ENCODE measurements at regions not wholly inside any gene's neighbourhood (a gene's known extent, or its start where the extent isn't known, plus 50 kb on each side); places are given as distances from the start of the nearest gene placed in this dataset.

DNA sequence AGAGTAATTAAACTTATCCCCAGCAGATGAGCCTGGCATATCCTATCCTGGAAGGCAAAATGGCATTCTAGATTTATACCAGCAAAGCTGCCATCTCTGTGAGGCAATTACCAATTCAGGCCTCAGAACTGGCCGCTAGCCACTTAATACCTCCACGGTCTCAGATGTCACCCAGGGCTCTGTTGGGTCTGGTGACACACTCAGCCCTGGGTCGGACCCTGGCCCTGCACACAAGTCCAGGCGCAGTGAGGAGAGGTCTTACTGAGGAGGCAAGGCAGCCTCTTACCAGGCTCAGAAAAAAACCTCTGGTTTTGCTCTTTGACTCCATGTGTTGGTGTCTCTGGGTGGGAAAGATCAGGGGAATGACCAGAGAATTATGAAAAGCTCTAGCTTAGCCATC, 186.6 kb downstream of the EMX2 start:
- H3K27ac ChIP-seq = no peak overlapping the region
- TF ChIP-seq, protein P1, sequence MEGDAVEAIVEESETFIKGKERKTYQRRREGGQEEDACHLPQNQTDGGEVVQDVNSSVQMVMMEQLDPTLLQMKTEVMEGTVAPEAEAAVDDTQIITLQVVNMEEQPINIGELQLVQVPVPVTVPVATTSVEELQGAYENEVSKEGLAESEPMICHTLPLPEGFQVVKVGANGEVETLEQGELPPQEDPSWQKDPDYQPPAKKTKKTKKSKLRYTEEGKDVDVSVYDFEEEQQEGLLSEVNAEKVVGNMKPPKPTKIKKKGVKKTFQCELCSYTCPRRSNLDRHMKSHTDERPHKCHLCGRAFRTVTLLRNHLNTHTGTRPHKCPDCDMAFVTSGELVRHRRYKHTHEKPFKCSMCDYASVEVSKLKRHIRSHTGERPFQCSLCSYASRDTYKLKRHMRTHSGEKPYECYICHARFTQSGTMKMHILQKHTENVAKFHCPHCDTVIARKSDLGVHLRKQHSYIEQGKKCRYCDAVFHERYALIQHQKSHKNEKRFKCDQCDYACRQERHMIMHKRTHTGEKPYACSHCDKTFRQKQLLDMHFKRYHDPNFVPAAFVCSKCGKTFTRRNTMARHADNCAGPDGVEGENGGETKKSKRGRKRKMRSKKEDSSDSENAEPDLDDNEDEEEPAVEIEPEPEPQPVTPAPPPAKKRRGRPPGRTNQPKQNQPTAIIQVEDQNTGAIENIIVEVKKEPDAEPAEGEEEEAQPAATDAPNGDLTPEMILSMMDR (conservative IDR thresholded peaks at IDR 0.05; ENCODE audit: low read depth) = no peak
- no peak for DNase-seq (ENCODE audit: low spot score)
- POLR2A ChIA-PET (ENCODE audit: low non-redundant PET) = no interaction called here
- CTCF ChIA-PET = no interaction called here

DNA sequence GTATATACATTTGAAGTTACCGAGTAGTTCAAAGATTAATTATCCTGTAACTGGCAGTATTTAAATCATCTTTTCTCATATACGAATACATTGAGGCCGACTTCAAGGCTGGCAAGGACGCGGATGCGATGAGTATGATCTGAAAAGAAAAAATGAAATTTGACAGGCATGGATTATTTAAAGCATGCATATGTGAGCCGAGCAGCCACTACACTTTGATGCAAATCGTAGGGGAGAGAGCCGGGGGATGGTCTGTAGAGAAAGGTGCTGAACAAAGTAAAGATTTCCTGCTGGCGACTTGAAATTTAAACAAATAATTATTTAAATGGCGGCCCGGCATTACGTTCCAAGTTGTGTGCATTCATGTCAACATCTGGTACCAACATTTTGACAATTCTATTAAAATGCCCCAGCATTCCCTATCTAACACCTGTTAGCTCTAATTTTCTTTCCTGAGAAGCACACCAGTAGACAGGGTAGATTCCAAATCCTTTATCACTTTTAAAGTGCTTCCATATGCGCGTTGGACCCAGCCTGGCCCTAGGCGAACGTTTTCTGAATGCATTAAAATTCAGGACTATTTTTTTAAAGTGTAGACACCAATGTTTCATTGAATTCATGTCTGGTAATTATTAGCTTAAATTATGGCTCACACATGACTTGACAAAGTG, 188.7 kb downstream of the EMX2 start:
- TF ChIP-seq, protein P1 (conservative IDR thresholded peaks at IDR 0.05; ENCODE audit: low read depth) = no peak
- DNase-seq (ENCODE audit: low spot score) = no peak
- ChIA-PET CTCF (no interaction called here), POLR2A (ENCODE audit: low non-redundant PET) (no interaction called here)
- H3K27ac ChIP-seq = no peak overlapping the region

DNA sequence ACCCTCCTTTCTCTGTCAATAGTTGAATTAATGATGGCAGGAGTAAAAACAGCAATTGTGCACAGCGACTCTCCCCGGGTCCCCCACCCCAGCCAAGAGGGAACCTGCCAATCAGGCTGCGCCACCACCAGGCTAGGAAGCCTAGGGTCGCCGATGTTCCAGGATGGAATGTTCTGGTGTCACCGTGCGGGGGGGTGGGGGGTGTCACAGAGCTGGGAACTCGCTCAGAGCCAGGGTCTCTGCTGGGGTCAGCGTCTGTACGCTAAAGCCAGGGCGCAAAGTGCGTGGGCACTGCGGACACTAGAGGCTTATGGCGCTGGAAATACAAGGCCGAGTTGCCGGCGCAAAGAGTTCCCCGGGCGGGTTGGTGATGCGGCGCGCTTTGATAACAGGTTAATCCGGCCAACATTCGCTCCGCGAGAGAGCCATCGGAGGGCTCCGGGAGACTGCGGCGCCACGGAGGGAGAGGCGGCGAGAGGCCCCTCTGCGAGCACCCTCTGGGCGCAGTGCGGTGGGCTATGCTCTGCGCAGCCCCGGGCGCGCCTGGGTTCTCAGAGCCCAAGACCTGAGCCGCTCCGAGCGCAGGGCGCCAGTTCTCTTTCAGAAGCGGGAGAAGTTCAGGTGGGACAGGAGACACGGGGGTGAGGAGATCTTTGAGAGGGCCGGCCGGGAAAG, 192.3 kb downstream of the EMX2 start:
- DNase-seq (ENCODE audit: low spot score) = no peak
- no peak overlapping the region for H3K27ac ChIP-seq
- TF ChIP-seq, protein P1 (conservative IDR thresholded peaks at IDR 0.05; ENCODE audit: low read depth) = no peak
- CTCF ChIA-PET = no interaction called here
- POLR2A ChIA-PET (ENCODE audit: low non-redundant PET) = no interaction called here

DNA sequence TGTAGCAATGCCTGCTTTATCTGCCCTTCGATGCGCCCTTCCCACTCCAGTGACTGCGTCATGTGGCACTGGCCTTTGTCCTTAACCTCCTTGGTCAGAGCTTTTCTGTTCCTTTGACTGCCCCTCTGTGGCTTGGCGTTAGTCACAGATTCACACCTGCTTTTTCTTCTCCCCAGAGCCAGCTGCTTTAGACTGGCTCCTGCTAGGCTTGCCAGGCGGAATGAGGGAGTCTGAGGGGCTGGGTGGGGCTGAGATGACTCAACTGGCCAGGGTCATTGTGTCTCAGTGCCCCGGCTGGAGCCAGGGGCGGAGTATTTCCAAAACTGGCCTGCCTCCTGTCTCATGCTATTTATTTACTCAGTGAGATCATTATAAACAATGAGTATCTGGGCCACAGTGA, 194.1 kb downstream of the EMX2 start:
- ChIA-PET POLR2A (ENCODE audit: low non-redundant PET) (no interaction called here), CTCF (interaction anchor here (0.7 kb wide), 1 partner anchor 21 kb away, joined by 4 read pairs; no protein-coding TSS in a partner anchor)
- peak; percentile 26 for DNase-seq (ENCODE audit: low spot score)
- TF ChIP-seq, protein P1 (conservative IDR thresholded peaks at IDR 0.05; ENCODE audit: low read depth) = no peak
- no peak overlapping the region for H3K27ac ChIP-seq

DNA sequence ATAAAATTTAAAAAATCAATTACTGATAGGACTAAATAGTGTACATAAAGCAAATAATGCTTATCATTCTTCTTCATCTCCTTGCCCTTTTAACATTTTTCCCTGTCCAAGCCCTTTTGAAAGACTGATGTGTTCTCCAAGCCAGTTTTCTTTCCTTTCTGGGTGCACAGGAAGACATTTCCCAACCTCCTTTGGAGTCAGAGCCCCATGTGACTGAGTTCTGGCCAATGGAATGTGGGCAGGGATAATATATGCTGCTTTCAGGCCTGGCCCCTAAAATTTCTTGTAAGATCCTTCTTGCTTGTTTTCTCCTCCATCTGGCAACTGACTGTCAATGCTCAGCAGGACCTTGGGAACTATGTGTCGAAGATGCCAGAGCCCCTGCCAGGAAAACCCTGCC, 197.5 kb downstream of the EMX2 start:
- no peak for DNase-seq (ENCODE audit: low spot score)
- ChIA-PET POLR2A (ENCODE audit: low non-redundant PET) (no interaction called here), CTCF (no interaction called here)
- TF ChIP-seq, protein P1 (conservative IDR thresholded peaks at IDR 0.05; ENCODE audit: low read depth) = no peak
- H3K27ac ChIP-seq = no peak overlapping the region

DNA sequence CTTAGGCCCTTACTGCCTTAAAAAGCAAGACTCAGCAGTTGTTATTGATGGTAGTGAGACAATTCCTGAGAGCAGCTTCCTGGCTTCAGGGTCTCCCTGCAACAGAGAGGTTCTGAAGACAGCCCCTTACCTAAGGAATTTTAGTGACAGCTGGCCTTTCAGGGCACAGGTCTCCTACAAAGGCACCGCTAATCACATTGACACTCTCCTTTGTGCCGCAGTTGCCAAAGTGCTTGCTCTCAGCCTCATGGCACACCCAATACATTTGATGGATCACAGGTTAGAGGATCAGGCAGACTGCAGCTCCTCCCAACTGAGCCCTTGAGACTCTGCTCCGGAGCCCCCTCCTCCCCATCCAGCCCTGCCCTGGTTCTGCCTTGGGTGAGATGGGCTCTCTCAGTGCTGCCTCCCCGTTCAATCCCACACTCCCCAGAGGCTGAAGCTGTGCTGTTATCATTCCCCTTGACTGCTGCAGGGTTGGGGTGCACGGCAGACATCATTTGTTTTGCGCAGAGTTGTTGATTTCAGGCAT, 198.2 kb downstream of the EMX2 start:
- POLR2A ChIA-PET (ENCODE audit: low non-redundant PET) = no interaction called here
- H3K27ac ChIP-seq = no peak overlapping the region
- TF ChIP-seq, protein P1 (conservative IDR thresholded peaks at IDR 0.05; ENCODE audit: low read depth) = no peak
- no peak for DNase-seq (ENCODE audit: low spot score)
- CTCF ChIA-PET = interaction anchor here (0.5 to 1.4 kb wide), 7 partner anchors 12 to 538 kb away, joined by 3 to 6 read pairs (median 3); no protein-coding TSS in a partner anchor

Measured in RWPE1 (cell line).